Suppressor macrophage (primary cell): ENCODE measurements at regions not wholly inside any gene's neighbourhood (a gene's known extent, or its start where the extent isn't known, plus 50 kb on each side); places are given as distances from the start of the nearest gene placed in this dataset.
"Not testable (repeated sequence)": the region's sequence is repeated elsewhere in the genome, so short reads cannot be mapped to it uniquely, and the experiment has no call there.

Experiments
- DNase-seq, 4 experiments: peaks; one replicate each; pipeline ENCODE4 v3.0.0-alpha.2; 2020 to 2022

DNA sequence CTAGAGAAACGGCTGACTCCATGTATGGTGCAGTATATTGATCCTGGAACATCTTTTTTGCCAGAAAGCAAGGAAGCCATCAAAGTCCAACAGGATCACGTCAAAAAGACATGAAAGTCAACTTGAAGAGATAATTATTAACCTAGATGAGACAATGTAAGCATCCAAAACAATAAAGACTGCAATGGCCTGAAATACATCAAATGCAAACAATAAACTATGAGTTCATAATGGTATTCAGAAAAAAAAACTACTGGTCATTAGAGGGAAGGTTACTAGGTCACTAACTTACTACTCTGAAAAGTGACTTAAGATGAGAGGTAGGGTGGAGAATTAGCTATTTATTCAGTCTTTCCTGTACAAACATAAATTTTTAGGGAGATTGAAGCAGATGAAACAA, 75.3 kb upstream of the OR4F16 start:
- DNase-seq = not testable (repeated sequence)

GRCh38 chr1:771449-771848, 85.0 kb upstream of the OR4F16 start:
- DNase-seq = not testable (repeated sequence)

- DNase-seq = not testable (repeated sequence)
These were observed 91.2 kb upstream of the OR4F16 start for GRCh38 chr1:777480-778180.

DNA sequence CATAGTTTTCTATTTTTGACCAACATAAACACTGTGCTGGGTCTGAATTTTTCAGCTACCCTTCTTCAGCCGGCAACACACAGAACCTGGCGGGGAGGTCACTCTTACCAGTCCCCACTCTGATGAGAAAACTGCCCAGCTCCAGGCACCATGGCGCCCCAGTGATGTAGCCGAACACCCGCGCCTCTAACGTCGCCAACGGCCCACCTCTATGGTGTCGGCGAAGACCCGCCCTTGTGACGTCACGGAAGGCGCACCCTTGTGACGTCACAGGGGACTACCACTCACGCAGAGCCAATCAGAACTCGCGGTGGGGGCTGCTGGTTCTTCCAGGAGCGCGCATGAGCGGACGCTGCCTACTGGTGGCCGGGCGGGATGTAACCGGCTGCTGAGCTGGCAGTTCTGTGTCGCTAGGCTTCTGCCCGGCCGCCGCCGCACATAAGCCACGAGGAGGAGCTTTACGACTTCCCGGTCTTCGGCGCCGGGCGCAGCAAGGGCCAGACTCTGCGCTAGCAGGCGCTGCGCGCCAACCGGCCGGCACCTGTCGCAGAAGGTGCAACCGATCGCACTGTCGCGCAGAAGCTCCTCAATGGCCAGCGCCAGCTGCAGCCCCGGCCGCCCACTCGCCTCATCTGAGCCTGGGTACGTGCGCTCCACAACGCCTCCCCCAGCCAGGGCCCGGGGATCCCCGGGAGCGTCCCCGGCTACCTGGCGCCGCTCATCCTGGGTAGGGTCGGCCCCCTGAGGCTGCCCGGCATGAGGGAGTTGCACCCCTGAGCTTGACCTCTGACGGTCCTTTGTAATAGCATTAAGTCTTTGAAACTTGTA, 92.2 kb upstream of the OR4F16 start:
- peak; percentile 99 to 100 (median 100) for DNase-seq

DNA sequence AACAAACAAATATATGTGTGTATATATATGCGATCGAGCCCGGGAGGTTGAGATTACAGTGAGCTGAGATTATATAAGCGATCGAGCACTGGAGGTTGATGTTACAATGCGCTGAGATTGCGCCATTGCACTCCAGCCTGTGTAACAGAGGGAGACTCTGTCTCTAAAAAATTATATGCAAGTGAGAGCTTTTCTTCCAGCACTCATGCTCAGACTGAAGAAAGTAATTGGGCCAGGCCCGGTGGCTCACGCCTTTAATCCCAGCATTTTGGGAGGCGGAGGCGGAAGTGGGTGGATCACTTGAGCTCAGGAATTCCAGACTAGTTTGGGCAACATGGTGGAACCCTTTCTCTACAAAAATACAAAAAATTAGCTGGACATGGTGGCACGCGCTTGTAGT, 93.2 kb upstream of the OR4F16 start:
- peak; percentile 1 to 39 (median 23) for DNase-seq

- no peak for DNase-seq
These were observed 102.4 kb upstream of the OR4F16 start for GRCh38 chr1:788835-789234.

DNA sequence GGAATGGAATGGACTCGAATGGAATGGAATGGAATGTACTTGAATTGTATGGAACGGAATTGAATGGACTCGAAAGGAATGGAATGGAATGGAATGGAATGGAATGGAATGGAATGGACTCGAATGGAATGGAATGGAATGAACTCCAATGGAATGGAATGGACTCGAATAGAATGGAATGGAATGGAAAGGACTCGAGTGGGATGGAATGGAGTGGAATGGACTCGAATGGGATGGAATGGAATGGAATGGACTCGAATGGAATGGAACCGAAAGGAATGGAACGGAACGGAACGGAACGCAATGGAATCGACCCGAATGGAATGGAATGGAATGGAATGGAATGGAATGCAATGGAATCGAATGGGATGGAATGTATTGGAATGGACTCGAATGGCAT, 103.2 kb upstream of the OR4F16 start:
- not testable (repeated sequence) for DNase-seq

GRCh38 chr1:790388-790930, 104.0 kb upstream of the OR4F16 start:
- not testable (repeated sequence) for DNase-seq

- DNase-seq = not testable (repeated sequence)
These were observed 107.9 kb upstream of the OR4F16 start for GRCh38 chr1:794310-794709.

GRCh38 chr1:794918-795584, 108.6 kb upstream of the OR4F16 start:
- not testable (repeated sequence) for DNase-seq

GRCh38 chr1:797649-798048, 111.2 kb upstream of the OR4F16 start:
- DNase-seq = not testable (repeated sequence)

DNA sequence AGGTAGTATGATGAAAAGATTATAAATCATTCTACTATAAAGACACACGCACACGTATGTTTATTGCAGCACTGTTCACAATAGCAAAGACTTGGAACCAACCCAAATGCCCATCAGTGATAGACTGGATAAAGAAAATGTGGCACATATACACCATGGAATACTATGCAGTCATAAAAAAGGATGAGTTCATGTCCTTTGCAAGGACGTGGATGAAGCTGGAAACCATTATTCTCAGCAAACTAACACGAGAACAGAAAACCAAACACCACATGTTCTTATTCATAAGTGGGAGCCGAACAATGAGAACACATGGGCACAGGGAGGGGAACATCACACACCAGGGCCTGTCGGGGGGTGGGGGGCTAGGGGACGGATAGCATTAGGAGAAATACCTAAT, 113.9 kb upstream of the OR4F16 start:
- not testable (repeated sequence) for DNase-seq

GRCh38 chr1:804378-805115, 118.1 kb upstream of the OR4F16 start:
- DNase-seq = not testable (repeated sequence)

- DNase-seq = not testable (repeated sequence)
These were observed 118.4 kb upstream of the SAMD11 start for GRCh38 chr1:805310-805709.

GRCh38 chr1:807066-807465, 116.7 kb upstream of the SAMD11 start:
- not testable (repeated sequence) for DNase-seq

GRCh38 chr1:807699-808390, 115.9 kb upstream of the SAMD11 start:
- DNase-seq = peak in 1 of 4 experiments; percentile 9

- not testable (repeated sequence) for DNase-seq
These were observed 112.8 kb upstream of the SAMD11 start for GRCh38 chr1:810949-811348.

- DNase-seq = not testable (repeated sequence)
These were observed 111.1 kb upstream of the SAMD11 start for GRCh38 chr1:812535-813127.

DNA sequence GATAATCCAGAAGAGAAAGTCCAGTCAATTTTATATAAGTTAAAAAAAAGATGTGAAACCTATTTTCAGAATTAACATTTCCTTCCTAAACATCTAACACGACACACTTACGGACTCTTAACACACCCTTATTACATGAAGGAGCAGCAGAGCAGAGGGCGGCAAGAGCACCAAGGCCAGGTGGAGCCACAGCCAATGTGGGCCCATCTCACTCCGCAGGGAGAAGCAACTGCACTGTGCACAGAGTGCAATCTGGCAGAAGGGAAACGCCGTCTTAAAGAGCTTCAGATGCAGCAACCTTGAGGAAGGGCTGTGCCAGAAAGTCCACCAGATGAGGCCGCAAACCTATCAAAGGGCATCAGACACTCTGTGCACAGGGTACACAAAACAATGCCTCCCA, 109.2 kb upstream of the SAMD11 start:
- not testable (repeated sequence) for DNase-seq

- not testable (repeated sequence) for DNase-seq
These were observed 108.4 kb upstream of the SAMD11 start for GRCh38 chr1:815147-815922.
